ENCODE measurements at regions not wholly inside any gene's neighbourhood (a gene's known extent, or its start where the extent isn't known, plus 50 kb on each side); places are given as distances from the start of the nearest gene placed in this dataset.
"Not testable (repeated sequence)": the region's sequence is repeated elsewhere in the genome, so short reads cannot be mapped to it uniquely, and the experiment has no call there.

DNA sequence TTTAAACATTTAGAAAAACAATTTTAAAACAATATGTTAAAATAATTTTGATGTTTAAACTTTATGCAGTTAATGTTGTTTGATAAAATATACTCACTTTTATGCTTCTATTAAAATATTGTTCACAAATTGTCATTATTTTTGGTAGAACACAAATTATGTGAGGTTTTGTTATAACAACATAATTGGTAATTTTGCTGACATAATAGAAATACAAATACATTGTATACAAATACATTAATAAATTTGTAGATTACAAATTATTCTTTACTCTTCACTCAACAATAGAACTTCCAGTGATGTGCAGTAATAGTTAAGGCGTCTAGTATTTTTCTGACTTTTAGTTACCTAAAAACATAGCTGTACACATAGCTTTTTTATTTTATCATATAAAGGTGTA, 1472.4 kb upstream of the ADGRL3 start:
- no peak for DNase-seq (ENCODE audit: low spot score)

DNA sequence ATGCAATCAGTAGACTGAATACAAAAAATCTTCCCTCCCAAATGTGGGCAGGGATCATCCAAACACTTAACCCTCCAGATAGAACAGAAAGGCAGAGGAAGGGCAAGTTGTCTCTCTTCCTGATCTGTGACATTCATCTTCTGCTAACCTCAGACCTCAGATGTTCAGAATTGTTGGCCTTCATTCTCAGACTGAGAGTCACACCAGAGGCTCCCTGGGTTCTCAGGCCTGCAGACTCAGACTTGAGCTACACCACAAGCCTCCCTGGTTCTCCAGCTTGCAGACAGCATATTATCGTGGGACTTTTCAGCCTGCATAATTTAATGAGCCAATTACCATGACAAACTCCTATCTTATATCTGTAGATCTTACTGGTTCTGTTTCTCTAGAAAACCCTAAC, 1471.6 kb upstream of the ADGRL3 start:
- DNase-seq (ENCODE audit: low spot score): no peak

DNA sequence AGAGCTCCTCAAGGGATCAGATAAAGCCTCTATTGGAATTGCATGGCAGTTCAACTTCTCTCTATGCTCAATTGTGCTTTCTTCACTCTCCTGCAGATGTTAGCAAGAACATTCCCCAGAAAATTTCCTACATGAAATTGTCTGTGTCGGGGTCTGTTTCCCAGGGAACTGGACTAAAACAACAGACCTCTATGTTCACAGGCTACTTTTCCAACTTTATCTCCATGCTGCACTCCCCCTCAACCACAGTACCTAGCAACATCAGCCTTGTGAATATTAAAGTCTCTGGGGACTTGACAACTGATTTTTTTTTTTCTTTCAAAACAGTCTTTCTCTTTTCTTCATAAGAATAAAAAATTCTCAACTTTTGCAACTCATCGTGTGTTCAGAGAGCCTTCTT, 1470.8 kb upstream of the ADGRL3 start:
- DNase-seq (ENCODE audit: low spot score): no peak

DNA sequence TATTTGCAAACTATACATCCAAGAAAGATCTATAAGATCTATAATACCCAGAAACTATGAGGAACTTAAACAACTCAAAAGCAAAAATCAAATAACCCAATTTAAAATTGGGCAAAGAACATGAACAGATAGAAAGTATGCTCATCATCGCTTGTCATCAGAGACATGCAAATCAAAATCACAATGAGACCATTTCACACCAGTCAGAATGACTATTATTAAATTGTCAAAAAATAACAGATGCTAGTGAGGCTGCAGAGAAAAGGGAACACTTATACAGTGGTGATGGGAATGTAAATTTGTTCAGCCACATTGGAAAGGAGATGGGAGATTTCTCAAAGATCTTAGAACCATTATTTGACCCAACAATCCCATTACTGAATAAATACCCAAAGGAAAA, 1451.7 kb upstream of the ADGRL3 start:
- no peak for DNase-seq (ENCODE audit: low spot score)

DNA sequence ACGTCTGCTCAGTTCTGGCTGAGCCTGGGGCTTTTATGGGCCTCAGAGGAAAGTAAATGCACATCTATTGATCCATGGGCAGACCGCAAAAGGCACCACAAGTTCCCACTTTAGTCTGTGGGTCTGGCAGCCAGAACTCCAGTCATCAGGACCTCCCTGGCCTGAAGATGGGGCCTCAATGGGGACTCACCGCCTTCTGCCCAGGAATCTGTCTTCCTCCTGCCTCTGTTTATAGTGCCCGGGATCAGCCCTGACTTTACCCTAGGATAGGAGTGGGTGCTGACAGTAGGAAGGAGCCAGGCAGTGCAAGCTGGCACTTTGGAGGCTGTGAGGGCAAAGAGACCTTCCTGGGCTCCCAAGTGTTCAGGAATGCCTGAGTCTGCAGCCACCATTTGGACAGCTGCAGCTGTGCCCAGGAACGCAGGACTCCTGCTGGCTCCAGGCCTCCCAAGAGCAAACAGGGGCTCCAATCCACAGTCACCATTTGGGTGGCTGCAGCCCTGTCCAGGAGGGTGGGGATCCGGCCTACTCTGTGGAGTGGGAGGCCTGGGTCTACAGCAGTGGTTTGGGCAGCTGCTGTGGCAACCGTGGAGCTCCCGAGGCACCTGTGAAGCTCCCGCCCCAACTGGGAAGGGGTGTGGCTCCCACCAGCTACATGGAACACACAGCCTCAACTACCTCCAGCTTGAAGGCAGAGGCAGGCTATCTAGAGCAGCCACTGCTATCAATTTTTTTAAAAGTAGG, 1440.9 kb upstream of the ADGRL3 start:
- no peak for DNase-seq (ENCODE audit: low spot score)

DNA sequence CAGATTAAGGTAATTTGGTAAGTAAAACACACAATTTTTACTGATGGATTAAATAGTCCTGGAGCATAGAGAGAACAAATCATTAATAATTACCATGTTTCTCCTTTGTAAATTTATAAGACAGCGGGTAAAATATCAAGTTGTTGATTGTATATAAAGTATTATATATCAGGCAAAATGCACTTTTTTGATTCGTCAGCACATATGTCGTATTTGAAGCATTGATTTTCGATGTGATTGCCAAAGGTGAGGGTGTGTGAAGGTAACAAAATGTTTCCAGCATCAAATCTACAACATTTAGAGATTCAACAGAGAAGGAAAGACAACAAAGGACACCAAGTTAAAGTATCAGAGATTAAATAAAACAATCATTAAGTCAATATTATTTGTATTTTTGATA, 1437.8 kb upstream of the ADGRL3 start:
- no peak for DNase-seq (ENCODE audit: low spot score)

DNA sequence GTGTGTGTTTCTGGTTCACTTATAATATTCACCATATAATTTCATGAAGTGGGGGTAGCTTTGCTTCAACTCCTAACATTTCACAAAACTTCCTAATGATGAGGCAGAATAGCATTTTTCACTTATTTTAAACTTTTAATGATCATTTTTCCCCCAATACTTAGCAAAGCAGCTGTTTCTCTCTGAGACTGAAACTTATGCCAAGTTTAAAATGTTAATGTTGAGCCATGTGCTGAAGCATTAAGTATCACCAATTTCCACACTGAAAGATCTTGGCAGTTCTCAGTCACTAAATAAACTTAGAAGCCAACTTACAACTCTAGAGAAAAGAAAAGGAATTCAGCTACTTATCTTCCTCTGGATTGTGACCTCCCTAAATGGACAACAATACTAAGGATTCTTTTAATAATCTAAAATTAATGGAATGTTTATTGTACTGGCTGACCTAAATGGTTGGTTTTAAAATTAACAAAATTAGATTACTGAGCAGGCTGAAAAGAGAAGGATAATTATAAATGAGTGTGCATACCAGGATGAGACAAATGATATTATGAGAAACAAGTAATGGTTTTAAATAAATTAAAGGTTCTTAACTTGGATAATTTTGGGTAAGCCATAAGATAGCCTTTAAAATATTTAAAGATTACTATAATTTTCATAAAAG, 1429.4 kb upstream of the ADGRL3 start:
- DNase-seq (ENCODE audit: low spot score): no peak

DNA sequence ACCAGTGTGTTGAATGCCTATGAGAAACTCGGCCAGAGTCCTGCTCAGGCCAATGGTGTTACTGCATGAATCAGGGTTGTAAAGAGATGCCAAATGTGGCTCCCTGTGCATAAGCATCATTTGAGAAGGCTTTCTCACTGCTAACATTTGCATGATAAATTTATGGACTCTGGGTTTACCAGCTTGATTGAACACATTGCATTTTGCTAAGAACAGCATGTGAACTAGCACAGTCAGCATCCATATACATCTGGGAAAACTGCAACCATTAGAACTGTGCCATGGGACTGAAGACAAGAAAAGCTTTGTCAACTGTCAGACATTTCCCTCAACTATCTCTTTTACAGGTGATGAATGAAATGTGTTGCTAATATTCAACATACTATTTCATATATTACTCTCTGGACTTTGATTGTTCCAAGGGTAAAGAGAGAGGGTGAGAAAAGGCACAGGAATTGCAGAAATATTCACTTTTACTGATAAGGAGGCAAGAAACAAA, 1427.4 kb upstream of the ADGRL3 start:
- no peak for DNase-seq (ENCODE audit: low spot score)

DNA sequence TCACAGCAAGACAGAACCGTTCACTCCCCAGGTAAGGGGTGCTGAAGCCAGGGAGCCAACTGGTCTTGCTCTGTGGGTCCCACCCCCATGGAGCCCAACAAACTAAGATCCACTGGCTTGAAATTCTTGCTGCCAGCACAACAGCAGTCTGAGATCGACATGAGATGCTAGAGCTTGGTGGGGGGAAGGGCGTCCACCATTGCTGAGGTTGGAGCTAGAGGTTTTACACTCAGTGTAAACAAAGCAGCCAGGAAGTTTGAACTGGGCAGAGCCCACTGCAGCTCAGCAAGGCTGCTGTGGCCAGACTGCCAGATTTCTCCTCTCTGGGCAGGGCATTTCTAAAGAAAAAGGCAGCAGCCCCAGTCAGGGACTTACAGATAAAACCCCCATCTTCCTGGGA, 1419.9 kb upstream of the ADGRL3 start:
- not testable (repeated sequence) for DNase-seq (ENCODE audit: low spot score)

DNA sequence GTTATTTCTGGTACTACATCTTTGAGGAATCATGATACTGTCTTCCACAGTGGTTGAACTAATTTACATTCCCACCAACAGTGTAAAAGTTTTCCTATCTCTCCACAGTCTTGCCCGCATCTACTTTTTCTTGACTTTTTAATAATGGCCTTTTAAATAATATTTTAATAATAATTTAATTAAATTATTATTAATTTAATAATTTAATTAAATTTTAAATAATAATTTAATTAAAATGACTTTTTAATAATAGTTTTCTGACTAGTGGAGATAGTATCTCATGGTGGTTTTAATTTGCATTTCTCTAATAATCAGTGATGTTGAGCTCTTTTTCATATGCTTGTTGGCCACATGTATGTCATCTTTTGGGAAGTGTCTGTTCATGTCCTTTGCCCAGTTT, 1395.0 kb upstream of the ADGRL3 start:
- no peak for DNase-seq (ENCODE audit: low spot score)

DNA sequence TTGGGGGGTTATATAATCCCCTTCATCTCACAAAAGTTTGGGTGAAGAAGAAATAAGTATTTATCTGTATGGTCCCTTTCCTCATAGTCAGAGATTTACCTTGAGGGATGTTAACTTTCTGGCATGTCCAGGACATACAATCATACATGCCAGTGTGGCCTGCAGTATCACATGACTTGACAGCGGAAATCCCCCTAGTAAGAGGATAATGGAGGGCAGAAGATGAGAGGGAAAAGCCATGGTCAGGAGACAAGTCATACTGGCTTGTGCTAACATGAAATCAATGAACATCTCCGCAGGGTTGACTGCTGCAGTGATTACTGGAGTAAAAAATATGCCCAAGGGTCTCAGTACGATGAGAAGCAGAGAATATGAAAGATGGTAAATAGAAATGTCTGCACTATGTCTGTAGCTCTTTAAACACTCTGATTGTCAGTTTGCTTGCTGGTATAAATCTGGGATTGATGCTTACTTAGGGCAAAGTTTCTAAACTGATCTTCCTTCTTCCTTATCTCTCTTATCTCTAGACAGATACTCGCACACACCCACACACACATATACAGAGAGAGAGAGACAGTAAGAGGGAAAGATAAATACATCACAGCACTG, 1385.6 kb upstream of the ADGRL3 start:
- no peak for DNase-seq (ENCODE audit: low spot score)

DNA sequence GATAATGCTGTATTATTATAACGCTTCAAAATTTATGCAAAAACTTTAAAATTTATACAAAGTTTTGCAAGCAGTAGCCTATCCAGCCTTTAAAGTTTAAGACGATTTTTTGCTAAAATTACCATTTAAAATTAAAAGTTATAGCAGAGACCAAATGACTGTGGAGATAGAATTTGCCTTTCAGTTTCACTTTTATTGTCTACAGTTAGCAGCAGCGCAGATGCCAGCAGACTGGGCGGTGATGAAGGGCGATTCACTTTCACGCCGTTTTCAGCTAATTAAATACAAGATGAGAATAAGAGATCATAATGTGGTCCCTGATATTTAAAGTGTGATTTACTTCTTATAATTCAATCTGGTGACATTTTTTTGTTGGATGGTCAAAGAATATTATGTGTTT, 1381.5 kb upstream of the ADGRL3 start:
- DNase-seq (ENCODE audit: low spot score): no peak

DNA sequence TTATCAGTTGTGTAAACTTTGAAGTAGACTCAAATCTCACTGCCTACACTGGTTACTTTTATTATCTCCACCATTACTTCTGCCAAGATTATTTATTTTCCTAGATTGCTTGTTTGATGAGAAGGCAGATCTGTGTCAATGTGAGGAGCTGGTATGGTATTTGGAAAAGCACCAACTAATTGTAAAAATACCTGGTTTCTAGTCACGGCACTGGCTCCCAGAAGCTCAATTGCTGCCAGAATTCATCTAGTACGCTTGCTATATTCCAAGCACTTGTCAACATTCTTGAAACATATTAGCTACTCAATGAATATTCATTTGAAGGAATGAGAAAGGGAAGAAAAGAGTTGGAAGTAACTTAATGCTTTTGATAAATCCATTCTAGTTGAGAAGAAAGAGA, 1376.8 kb upstream of the ADGRL3 start:
- no peak for DNase-seq (ENCODE audit: low spot score)

DNA sequence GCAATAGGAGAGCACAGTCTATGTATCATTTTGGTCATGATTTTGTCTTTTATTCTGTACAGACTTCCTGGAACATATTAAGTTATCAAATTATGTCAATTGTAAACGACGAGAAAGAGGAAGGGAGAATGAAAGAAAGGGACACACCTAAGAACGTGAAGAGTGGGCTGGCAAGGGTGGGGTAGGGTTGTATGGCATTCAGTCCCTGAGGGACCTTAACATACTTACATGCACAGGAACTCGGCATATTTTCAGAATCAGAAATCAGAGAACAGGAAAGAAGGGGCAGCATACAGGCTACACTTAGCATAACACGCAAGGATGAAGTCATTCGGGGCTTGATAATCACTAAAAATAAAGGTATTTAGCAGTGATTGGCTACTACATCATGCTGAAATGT, 1375.0 kb upstream of the ADGRL3 start:
- no peak for DNase-seq (ENCODE audit: low spot score)

DNA sequence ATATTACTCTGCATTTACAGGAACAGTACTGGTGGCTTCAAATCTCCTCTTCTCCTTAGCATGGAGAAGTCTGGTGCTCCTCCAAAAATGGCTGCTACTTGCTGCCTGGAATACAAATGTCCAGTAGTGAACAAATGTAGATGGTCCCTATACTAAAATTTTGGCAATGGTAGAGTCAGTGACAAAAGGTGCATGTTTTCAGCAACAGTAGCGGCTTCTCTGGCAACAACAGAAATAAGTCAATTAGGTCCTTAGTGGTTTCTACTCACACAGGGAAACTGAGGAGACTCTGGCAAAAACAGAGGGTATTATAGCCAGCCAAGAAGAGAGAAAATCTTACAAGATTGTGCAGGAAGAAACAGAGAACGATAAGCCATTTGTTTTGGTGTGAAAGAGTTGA, 1368.4 kb upstream of the ADGRL3 start:
- no peak for DNase-seq (ENCODE audit: low spot score)

DNA sequence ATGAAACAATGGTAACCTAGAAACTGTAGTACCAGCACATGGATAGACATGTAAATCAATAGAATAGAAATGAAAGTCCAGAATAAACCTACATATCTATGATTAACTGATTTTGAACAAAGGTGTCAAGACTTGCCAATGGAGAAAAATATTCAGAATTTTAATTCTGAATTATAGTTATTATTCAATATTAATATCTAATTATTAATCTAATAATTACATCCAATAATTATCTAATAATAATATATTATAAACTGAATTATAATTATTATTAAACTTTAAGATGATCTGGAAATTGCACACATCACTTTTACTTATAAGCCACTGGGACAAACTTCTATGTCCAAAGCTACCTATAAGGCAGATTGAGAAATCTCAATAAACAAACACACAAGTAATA, 1365.2 kb upstream of the ADGRL3 start:
- DNase-seq (ENCODE audit: low spot score): no peak

DNA sequence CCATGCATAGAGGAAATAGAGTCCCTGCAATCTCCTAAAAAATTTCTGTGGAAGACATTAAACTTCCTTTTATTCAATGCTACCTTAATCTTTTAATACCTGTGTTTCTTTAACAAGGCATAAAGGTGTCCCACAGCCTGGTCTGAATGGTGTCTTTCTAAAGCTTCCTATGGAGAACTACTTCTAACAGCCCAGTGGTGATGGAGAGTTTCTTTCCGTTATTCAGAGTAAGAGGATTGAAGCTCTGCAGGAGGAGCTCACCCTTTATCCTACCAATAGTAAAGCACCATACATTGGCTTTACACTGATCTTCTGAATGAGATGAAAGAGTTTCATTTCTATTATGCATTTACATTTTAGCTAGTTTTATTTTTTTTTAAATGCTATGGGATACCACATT, 1362.4 kb upstream of the ADGRL3 start:
- no peak for DNase-seq (ENCODE audit: low spot score)

DNA sequence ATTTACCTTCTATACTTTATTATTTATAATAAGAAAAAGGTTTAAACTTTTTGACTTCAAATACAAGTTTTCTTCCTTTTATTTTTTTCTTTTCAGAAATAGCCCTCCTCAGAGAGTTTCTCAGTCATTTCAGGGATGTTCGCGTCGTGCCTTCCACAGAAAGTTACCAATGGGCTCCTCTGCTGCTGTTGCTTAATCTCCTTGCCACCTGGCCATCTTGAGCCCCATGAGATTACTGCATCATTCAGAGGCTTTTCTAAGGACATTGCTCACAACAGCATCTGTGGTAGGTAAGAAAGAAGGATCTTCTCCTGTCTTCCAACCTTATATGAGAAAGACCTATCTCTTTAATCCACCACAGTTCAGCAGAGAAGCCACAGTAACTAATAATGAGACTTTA, 1361.9 kb upstream of the ADGRL3 start:
- DNase-seq (ENCODE audit: low spot score): no peak

DNA sequence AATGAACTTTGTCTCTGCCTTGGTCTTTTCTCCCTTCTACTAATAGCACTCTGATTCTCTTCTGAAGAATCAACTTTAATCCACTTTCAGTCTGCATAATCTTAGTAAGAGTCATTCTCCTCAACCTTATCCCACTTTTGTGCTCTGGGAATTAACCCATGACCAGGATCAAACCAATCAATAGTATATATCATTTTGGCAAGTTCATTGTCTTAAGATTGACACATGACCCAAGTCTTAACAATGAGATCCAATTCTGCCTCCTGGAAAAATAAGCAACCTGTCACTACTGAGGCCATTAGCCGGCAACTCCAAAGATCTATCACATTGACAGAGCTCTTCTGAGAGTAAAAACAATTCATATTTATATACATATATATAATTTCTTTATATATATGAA, 1358.4 kb upstream of the ADGRL3 start:
- DNase-seq (ENCODE audit: low spot score): no peak

DNA sequence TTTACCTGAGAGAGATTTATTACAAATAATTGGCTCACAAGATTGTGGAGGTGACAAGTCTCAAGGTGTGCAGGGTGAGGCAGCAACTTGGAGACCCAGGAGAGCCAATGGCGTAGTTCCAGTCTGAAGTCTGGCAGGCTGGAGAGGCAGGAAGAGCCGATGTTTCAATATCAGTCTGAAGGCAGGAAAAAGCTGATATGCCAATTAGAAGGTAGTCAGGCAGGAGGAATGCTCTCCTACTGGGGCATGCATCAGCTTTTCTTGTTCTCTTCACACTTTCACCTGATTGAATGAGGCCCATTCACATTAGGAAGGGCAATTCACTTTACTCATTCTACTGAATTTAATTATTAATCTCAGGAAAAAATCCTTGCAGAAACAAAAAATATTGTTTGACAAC, 1351.7 kb upstream of the ADGRL3 start:
- DNase-seq (ENCODE audit: low spot score): no peak

DNA sequence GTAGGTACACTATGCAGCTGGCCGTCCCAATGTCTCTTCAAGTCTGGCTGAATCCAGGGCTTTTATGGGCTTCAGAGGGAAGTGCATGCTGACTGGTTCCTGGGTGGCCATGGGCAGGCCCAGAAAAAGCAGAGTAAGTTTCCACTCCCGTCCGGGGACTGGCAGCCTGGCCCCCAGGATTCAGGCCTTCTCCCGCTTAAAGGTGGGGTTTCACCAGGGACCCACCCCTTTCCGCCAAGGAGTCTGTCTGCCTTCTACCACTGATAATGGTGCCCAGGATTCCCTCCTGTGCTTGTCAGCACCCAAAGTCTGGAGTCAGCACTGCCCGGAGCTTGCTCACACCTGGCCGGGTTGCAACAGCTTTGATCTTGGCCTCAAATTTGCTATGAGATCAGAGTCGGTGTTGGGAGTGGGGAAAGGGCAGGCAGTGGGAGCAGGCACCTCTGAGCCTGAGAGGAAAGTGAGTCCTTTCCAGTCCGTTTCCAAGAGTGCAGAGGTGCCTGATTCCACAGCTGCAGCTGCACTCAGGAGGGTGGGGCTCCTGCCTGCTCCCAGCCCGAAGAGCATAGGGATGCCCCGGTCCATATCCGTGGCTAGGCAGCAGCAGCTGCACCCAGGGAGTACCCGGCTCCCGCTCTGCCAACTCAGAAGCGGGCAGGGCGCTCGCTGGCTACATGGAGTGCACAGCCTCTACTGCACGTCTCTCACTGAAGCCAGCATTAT, 1344.3 kb upstream of the ADGRL3 start:
- DNase-seq (ENCODE audit: low spot score): no peak

DNA sequence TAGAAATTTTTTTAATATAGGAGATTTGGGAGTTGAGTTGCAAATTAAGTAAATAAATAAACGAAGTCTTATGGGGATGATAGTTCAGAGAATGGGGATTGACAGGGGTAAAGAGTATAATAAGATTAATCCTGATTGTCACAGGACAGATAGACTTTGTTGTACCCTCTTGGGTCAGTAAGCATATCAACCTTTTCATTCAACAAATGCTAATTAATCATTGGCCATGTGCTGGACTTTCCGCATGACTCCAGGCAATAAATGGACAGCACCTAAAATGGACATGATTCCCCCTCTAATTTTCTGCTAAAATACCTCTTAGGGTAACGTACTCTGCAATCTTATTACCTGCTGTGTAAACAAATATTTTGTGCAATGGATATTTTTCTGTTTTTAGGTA, 1331.1 kb upstream of the ADGRL3 start:
- DNase-seq (ENCODE audit: low spot score): no peak

DNA sequence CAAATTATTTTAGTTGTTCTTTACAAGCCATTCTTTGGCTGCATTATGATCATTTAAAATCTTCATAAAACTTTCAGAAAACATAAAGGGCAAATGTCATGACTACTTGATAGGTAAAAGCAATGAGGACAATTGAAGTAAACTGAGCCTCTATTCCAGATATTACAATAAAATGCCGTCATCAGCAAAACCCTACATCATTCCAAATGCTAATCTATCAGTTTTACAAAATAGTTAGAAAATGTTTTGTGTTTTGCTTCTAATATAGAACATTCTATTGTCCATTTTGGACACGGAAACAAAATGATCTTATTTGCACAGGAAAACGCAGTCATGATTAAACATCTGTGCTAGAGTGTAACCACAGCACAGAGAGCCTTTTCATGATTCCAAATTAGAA, 1330.6 kb upstream of the ADGRL3 start:
- DNase-seq (ENCODE audit: low spot score): no peak

All from HuH-7.5 (cell line).